Psoas muscle (tissue), 7 donors: ENCODE measurements at regions not wholly inside any gene's neighbourhood (a gene's known extent, or its start where the extent isn't known, plus 50 kb on each side); places are given as distances from the start of the nearest gene placed in this dataset.
"Not testable (repeated sequence)": the region's sequence is repeated elsewhere in the genome, so short reads cannot be mapped to it uniquely, and the experiment has no call there.

Experiments used
- ATAC-seq, 4 donors: fragments of 200-7000 bp; cut with Tn5 transposase; one replicate each; pipeline ENCODE4 v1.9.1; 2020; ENCODE audit warnings: moderate library complexity in 3 of 4, mild to moderate bottlenecking in 2 of 4
- DNase-seq, 2 donors: peaks; one replicate each; pipeline ENCODE4 v3.0.0-alpha.2; 2020
- H3K27ac ChIP-seq: fragments of 200-600 bp; one replicate; pipeline ENCODE4 v1.8.0; 2022
- H3K27me3 ChIP-seq, 3 donors: fragments of 200-600 bp in 1 of 3; one replicate each; pipeline versions ENCODE4 v1.6.1 to v1.8.0; 2013 to 2022; ENCODE audit warnings: low read length in 2 of 3, mild to moderate bottlenecking in 2 of 3, moderate library complexity in 1 of 3; ENCODE audit not compliant: insufficient read depth in 3 of 3
- H3K36me3 ChIP-seq, 2 donors: fragments of 200-600 bp in 1 of 2; one replicate each; pipeline versions ENCODE4 v1.6.1 to v1.8.0; 2013 to 2022; ENCODE audit warnings: low read depth in 1 of 2, mild to moderate bottlenecking in 1 of 2, moderate library complexity in 1 of 2; ENCODE audit not compliant: insufficient read depth in 1 of 2
- H3K4me1 ChIP-seq: fragments of 200-600 bp; one replicate; pipeline ENCODE4 v1.8.0; 2022
- H3K4me3 ChIP-seq: fragments of 200-600 bp; one replicate; pipeline ENCODE4 v1.8.0; 2022; ENCODE audit warnings: mild to moderate bottlenecking
- H3K9me3 ChIP-seq: fragments of 200-600 bp; one replicate; pipeline ENCODE4 v1.8.0; 2022
- WGBS, 3 donors: extraction: QIAGEN DNeasy Blood & Tissue Kit; methylation state at CpG; one replicate each; pipeline versions ENCODE4 v1.1.6 to v1.1.7; 2013; 5-methylcytosine and 5-hydroxymethylcytosine counted together
- intact Hi-C, 2 donors: fragments of 100-400 bp; cut with DNase I; formaldehyde crosslinking; loops; one replicate each; pipeline versions ENCODE4 v1.11.0 to v1.14.2; 2022
- TF ChIP-seq, protein P1 (sequence below): fragments of 200-600 bp; IDR thresholded peaks from one replicate; pipeline ENCODE4 v1.8.0; 2022; ENCODE audit warnings: antibody characterized with exemption
- donor health status: healthy with polysubstance abuse.
- donor health status: DM: no; HTN: no; CAD: no; lungs with moderate emphysema.
- donor health status: Bipolar disorder and iron deficiency.
- donor health status: healthy.
- donor health status: DM: yes; HTN: yes; CAD: no.
- donor health status: DM: no; HTN: no; CAD: no.
- donor health status: DM: yes; HTN: yes; CAD: no.

GRCh38 chr3:22691856-22692628 is 511.1 kb upstream of the UBE2E2 start:
- intact Hi-C loops, result no loop called here
- DNase-seq (no peak), ATAC-seq (no peak)
- no peaks in the 10 kb centered on the region for H3K36me3 ChIP-seq
- H3K4me3 ChIP-seq, result no peak overlapping the region
- WGBS, 3 donors, result 64 to 72% (median 67%) methylated on average over 5 of the region's 5 CpGs
- H3K4me1 ChIP-seq, result no peaks in the 10 kb centered on the region
- H3K9me3 ChIP-seq, result no peaks in the 10 kb centered on the region
- no peaks in the 10 kb centered on the region for H3K27me3 ChIP-seq
- TF ChIP-seq, protein P1, sequence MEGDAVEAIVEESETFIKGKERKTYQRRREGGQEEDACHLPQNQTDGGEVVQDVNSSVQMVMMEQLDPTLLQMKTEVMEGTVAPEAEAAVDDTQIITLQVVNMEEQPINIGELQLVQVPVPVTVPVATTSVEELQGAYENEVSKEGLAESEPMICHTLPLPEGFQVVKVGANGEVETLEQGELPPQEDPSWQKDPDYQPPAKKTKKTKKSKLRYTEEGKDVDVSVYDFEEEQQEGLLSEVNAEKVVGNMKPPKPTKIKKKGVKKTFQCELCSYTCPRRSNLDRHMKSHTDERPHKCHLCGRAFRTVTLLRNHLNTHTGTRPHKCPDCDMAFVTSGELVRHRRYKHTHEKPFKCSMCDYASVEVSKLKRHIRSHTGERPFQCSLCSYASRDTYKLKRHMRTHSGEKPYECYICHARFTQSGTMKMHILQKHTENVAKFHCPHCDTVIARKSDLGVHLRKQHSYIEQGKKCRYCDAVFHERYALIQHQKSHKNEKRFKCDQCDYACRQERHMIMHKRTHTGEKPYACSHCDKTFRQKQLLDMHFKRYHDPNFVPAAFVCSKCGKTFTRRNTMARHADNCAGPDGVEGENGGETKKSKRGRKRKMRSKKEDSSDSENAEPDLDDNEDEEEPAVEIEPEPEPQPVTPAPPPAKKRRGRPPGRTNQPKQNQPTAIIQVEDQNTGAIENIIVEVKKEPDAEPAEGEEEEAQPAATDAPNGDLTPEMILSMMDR, result no peak
- no peak overlapping the region for H3K27ac ChIP-seq

DNA sequence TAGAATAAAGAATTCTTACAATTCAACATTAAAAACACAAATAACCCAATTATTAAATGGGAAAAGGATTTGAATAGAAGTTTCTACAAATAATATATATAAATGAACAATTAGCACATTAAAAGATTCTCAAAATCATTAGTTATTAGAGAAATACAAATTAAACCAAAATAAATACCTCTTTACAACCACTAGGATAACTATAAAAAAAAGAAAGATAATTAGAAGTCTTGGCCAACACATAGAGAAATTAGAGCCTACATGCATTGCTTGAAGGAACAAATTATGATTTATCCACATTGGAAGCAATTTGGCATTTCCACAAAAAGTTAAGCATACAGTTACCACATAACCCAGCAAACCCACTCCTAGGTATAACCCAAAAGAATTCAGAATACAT is 502.3 kb upstream of the UBE2E2 start:
- no peaks in the 10 kb centered on the region for H3K36me3 ChIP-seq
- no peaks in the 10 kb centered on the region for H3K27me3 ChIP-seq
- H3K4me1 ChIP-seq, result no peaks in the 10 kb centered on the region
- TF ChIP-seq, protein P1, result no peak
- intact Hi-C loops, result no loop called here
- H3K9me3 ChIP-seq, result no peaks in the 10 kb centered on the region
- DNase-seq, result no peak
- no peak for ATAC-seq
- no peak overlapping the region for H3K27ac ChIP-seq
- no peak overlapping the region for H3K4me3 ChIP-seq

DNA sequence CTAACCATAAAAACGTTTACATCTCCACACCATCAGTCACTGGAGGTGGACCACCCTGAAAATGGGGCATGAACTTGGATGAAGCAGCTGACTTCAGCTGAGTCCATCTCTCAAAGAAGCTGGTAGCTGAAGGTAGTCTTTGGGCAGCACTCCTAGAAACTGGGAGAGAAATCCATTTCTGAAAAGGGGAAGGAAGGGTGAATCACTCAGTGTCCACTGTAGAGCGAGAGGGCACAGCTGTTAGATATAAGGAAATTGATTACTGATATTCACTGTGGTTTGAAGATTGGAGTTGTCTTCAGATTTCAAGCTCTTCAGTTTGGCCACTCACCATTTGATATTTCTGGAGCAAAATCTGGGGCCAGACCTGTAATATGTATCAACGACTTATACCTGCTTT is 499.0 kb upstream of the UBE2E2 start:
- no peak for DNase-seq
- ATAC-seq, result no peak
- Histone ChIP-seq H3K36me3 (no peaks in the 10 kb centered on the region), H3K27me3 (no peaks in the 10 kb centered on the region), H3K9me3 (no peaks in the 10 kb centered on the region), H3K27ac (no peak overlapping the region), H3K4me3 (no peak overlapping the region), H3K4me1 (no peaks in the 10 kb centered on the region)
- WGBS, 3 donors, result 64 to 70% (median 69%) methylated on average over 3 of the region's 3 CpGs
- TF ChIP-seq, protein P1, result no peak
- intact Hi-C loops, result no loop called here

- Histone ChIP-seq H3K27me3 (no peaks in the 10 kb centered on the region), H3K27ac (no peak overlapping the region), H3K36me3 (no peaks in the 10 kb centered on the region), H3K4me1 (no peaks in the 10 kb centered on the region), H3K9me3 (no peaks in the 10 kb centered on the region), H3K4me3 (no peak overlapping the region)
- ATAC-seq, result no peak
- no peak for DNase-seq
- TF ChIP-seq, protein P1, result no peak
- intact Hi-C loops, result no loop called here
- 77 to 80% (median 79%) methylated on average over 6 of the region's 6 CpGs for WGBS, 3 donors
These were observed 498.4 kb upstream of the UBE2E2 start for GRCh38 chr3:22704571-22705354.

GRCh38 chr3:22706922-22707321 is 496.2 kb upstream of the UBE2E2 start:
- DNase-seq, result not testable (repeated sequence)
- 88 to 92% (median 91%) methylated on average over 10 of the region's 10 CpGs for WGBS, 3 donors

More at GRCh38 chr3:22706922-22707321, 496.2 kb upstream of the UBE2E2 start:
- ATAC-seq, H3K36me3 ChIP-seq, H3K27me3 ChIP-seq, H3K9me3 ChIP-seq, H3K4me1 ChIP-seq, intact Hi-C loops, H3K27ac ChIP-seq, H3K4me3 ChIP-seq: not testable (repeated sequence)
